ENCODE measurements at regions not wholly inside any gene's neighbourhood (a gene's known extent, or its start where the extent isn't known, plus 50 kb on each side); places are given as distances from the start of the nearest gene placed in this dataset.
"Not testable (repeated sequence)": the region's sequence is repeated elsewhere in the genome, so short reads cannot be mapped to it uniquely, and the experiment has no call there.

- peaks cover 3 to 10% (median 4%) of the 10 kb centered on the region in 3 donors for H3K27me3 ChIP-seq (ENCODE audit: control insufficient read depth in 3 of 3, insufficient read depth in 3 of 3, low read length in 3 of 3)
- peaks cover 0 to 5% (median 2%) of the 10 kb centered on the region in 3 donors for H3K4me1 ChIP-seq (ENCODE audit: control insufficient read depth in 3 of 3, insufficient read depth in 3 of 3, low read length in 3 of 3)
- no peak overlapping the region for H3K4me3 ChIP-seq (ENCODE audit: low read length in 3 of 3)
- H3K36me3 ChIP-seq (ENCODE audit: control insufficient read depth in 3 of 3, insufficient read depth in 3 of 3, low read length in 3 of 3): no peaks in the 10 kb centered on the region
- no peak overlapping the region for H3K9ac ChIP-seq (ENCODE audit: low read depth in 1 of 3, low read length in 3 of 3)
- peaks cover 0 to 7% (median 4%) of the 10 kb centered on the region in 3 donors for H3K9me3 ChIP-seq (ENCODE audit: control insufficient read depth in 3 of 3, low read length in 3 of 3)
- no peak overlapping the region for H3K27ac ChIP-seq (ENCODE audit: low read depth, low read length)
These were observed 195.3 kb upstream of the SULF2 start for GRCh38 chr20:47980336-47981177.

GRCh38 chr20:47979361-47980095 is 194.2 kb upstream of the SULF2 start:
- not testable (repeated sequence) for H3K9me3 ChIP-seq (ENCODE audit: control insufficient read depth in 3 of 3, low read length in 3 of 3); H3K27ac ChIP-seq (ENCODE audit: low read depth, low read length); H3K9ac ChIP-seq (ENCODE audit: low read depth in 1 of 3, low read length in 3 of 3); H3K4me3 ChIP-seq (ENCODE audit: low read length in 3 of 3); H3K4me1 ChIP-seq (ENCODE audit: control insufficient read depth in 3 of 3, insufficient read depth in 3 of 3, low read length in 3 of 3); H3K27me3 ChIP-seq (ENCODE audit: control insufficient read depth in 3 of 3, insufficient read depth in 3 of 3, low read length in 3 of 3); H3K36me3 ChIP-seq (ENCODE audit: control insufficient read depth in 3 of 3, insufficient read depth in 3 of 3, low read length in 3 of 3)

DNA sequence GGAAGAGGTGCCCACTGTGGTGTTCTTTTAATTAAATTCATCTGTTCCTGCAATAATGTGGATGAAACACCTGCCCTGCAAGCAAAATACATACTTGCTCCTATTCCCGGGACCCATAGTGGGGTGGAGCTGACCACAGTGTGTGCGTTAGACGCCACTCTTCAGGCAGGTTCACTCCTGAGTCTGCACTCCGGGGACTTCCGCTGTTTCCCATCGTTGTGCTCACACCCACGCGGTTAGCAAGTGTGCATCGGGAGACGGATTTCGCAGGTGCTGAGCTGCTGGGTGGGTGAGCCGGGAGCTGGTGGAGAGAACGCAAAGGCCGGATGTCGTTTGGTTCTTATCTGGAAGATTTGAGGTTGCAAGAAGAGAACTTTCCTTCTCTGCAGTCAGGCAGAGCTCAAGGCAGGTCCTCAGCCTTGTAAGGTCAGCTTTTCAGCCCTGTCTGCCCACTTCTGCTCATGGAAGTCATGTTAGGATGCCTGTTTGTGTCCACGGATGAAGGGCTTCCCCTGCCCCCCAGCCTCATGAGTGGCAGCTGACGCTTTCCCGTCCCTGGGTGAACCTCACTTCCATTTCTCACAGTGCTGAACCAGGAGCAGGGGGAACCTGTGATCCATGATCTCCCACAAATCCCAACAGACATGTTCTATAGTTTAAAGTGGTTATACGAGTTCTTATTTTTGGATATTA is 193.3 kb upstream of the SULF2 start:
- H3K9me3 ChIP-seq (ENCODE audit: control insufficient read depth in 3 of 3, low read length in 3 of 3); H3K4me3 ChIP-seq (ENCODE audit: low read length in 3 of 3); H3K4me1 ChIP-seq (ENCODE audit: control insufficient read depth in 3 of 3, insufficient read depth in 3 of 3, low read length in 3 of 3); H3K36me3 ChIP-seq (ENCODE audit: control insufficient read depth in 3 of 3, insufficient read depth in 3 of 3, low read length in 3 of 3); H3K27ac ChIP-seq (ENCODE audit: low read depth, low read length); H3K9ac ChIP-seq (ENCODE audit: low read depth in 1 of 3, low read length in 3 of 3): not testable (repeated sequence)
- H3K27me3 ChIP-seq (ENCODE audit: control insufficient read depth in 3 of 3, insufficient read depth in 3 of 3, low read length in 3 of 3): peaks cover 3 to 13% (median 4%) of the 10 kb centered on the region in 3 donors

DNA sequence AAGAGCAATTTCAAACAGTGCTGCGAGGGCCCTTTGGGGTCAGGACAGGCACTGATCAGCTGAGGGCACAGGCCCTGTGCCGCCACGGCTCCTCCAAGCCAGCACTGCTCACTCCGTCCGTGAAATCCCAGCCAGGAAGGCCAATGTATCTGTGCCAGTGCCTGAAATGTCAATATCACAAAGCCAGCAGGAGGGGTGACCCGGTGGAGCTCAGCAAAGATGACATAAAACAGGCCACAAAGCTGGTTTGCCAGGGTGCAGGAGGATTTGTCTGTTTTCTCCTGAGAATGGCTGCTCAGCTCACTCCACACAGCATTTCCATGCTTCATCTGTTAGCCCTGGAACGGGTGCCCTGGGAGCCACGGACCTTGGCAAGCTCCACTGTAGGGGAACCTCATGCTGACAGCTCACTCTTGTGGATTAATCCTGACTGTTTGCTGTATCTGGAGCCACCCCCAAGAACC is 192.5 kb upstream of the SULF2 start:
- not testable (repeated sequence) for H3K4me1 ChIP-seq (ENCODE audit: control insufficient read depth in 3 of 3, insufficient read depth in 3 of 3, low read length in 3 of 3); H3K36me3 ChIP-seq (ENCODE audit: control insufficient read depth in 3 of 3, insufficient read depth in 3 of 3, low read length in 3 of 3); H3K27ac ChIP-seq (ENCODE audit: low read depth, low read length); H3K9me3 ChIP-seq (ENCODE audit: control insufficient read depth in 3 of 3, low read length in 3 of 3); H3K4me3 ChIP-seq (ENCODE audit: low read length in 3 of 3); H3K9ac ChIP-seq (ENCODE audit: low read depth in 1 of 3, low read length in 3 of 3)
- H3K27me3 ChIP-seq (ENCODE audit: control insufficient read depth in 3 of 3, insufficient read depth in 3 of 3, low read length in 3 of 3): peaks cover 4 to 13% (median 6%) of the 10 kb centered on the region in 3 donors

GRCh38 chr20:47977017-47977788 is 191.9 kb upstream of the SULF2 start:
- H3K4me1 ChIP-seq (ENCODE audit: control insufficient read depth in 3 of 3, insufficient read depth in 3 of 3, low read length in 3 of 3); H3K9me3 ChIP-seq (ENCODE audit: control insufficient read depth in 3 of 3, low read length in 3 of 3); H3K36me3 ChIP-seq (ENCODE audit: control insufficient read depth in 3 of 3, insufficient read depth in 3 of 3, low read length in 3 of 3); H3K9ac ChIP-seq (ENCODE audit: low read depth in 1 of 3, low read length in 3 of 3); H3K27ac ChIP-seq (ENCODE audit: low read depth, low read length); H3K4me3 ChIP-seq (ENCODE audit: low read length in 3 of 3): not testable (repeated sequence)
- peaks cover 4 to 16% (median 11%) of the 10 kb centered on the region in 3 donors for H3K27me3 ChIP-seq (ENCODE audit: control insufficient read depth in 3 of 3, insufficient read depth in 3 of 3, low read length in 3 of 3)

- Histone ChIP-seq H3K4me3 (ENCODE audit: low read length in 3 of 3) (no peak overlapping the region), H3K9me3 (ENCODE audit: control insufficient read depth in 3 of 3, low read length in 3 of 3) (no peaks in the 10 kb centered on the region), H3K27me3 (ENCODE audit: control insufficient read depth in 3 of 3, insufficient read depth in 3 of 3, low read length in 3 of 3) (peaks cover 7 to 23% (median 14%) of the 10 kb centered on the region in 3 donors), H3K36me3 (ENCODE audit: control insufficient read depth in 3 of 3, insufficient read depth in 3 of 3, low read length in 3 of 3) (no peaks in the 10 kb centered on the region), H3K4me1 (ENCODE audit: control insufficient read depth in 3 of 3, insufficient read depth in 3 of 3, low read length in 3 of 3) (peaks cover 2 to 8% (median 7%) of the 10 kb centered on the region in 3 donors), H3K9ac (ENCODE audit: low read depth in 1 of 3, low read length in 3 of 3) (no peak overlapping the region), H3K27ac (ENCODE audit: low read depth, low read length) (peak overlapping the region; percentile 19)
These were observed 189.1 kb upstream of the SULF2 start for GRCh38 chr20:47974234-47974878.

GRCh38 chr20:47973519-47974233 is 188.4 kb upstream of the SULF2 start:
- Histone ChIP-seq H3K27ac (ENCODE audit: low read depth, low read length) (peak overlapping the region; percentile 19), H3K27me3 (ENCODE audit: control insufficient read depth in 3 of 3, insufficient read depth in 3 of 3, low read length in 3 of 3) (peaks cover 7 to 23% (median 14%) of the 10 kb centered on the region in 3 donors)

DNA sequence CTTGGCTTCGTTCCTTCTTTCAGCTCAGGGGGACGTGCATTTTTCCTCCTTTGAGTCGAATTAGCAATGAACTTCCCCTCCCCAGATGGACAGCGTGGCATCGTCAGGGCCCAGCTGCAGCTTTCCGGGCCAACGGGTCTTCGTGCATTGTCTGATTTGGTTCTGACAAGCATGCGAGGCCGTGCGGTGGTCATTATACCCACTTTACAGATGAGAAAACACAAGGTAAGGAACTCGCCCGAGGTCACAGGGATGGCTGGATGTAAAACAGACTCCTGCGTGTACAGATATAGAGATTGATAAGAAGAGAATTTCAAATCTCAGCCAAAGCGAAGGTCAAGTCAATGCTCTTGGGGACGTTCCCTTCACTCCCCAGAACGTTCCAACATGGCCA is 187.6 kb upstream of the SULF2 start:
- H3K4me1 ChIP-seq (ENCODE audit: control insufficient read depth in 3 of 3, insufficient read depth in 3 of 3, low read length in 3 of 3): peaks cover 2 to 7% (median 7%) of the 10 kb centered on the region in 3 donors
- no peak overlapping the region for H3K4me3 ChIP-seq (ENCODE audit: low read length in 3 of 3)
- no peak overlapping the region for H3K9ac ChIP-seq (ENCODE audit: low read depth in 1 of 3, low read length in 3 of 3)
- peaks cover 8 to 24% (median 14%) of the 10 kb centered on the region in 3 donors for H3K27me3 ChIP-seq (ENCODE audit: control insufficient read depth in 3 of 3, insufficient read depth in 3 of 3, low read length in 3 of 3)
- no peaks in the 10 kb centered on the region for H3K9me3 ChIP-seq (ENCODE audit: control insufficient read depth in 3 of 3, low read length in 3 of 3)
- peak overlapping the region; percentile 36 for H3K27ac ChIP-seq (ENCODE audit: low read depth, low read length)
- no peaks in the 10 kb centered on the region for H3K36me3 ChIP-seq (ENCODE audit: control insufficient read depth in 3 of 3, insufficient read depth in 3 of 3, low read length in 3 of 3)

More at GRCh38 chr20:47973519-47974233, 188.4 kb upstream of the SULF2 start:
- Histone ChIP-seq H3K4me3 (ENCODE audit: low read length in 3 of 3) (no peak overlapping the region), H3K4me1 (ENCODE audit: control insufficient read depth in 3 of 3, insufficient read depth in 3 of 3, low read length in 3 of 3) (peaks cover 2 to 8% (median 7%) of the 10 kb centered on the region in 3 donors), H3K9ac (ENCODE audit: low read depth in 1 of 3, low read length in 3 of 3) (no peak overlapping the region), H3K9me3 (ENCODE audit: control insufficient read depth in 3 of 3, low read length in 3 of 3) (no peaks in the 10 kb centered on the region), H3K36me3 (ENCODE audit: control insufficient read depth in 3 of 3, insufficient read depth in 3 of 3, low read length in 3 of 3) (no peaks in the 10 kb centered on the region)
